ENCODE measurements at regions not wholly inside any gene's neighbourhood (a gene's known extent, or its start where the extent isn't known, plus 50 kb on each side); places are given as distances from the start of the nearest gene placed in this dataset.

DNA sequence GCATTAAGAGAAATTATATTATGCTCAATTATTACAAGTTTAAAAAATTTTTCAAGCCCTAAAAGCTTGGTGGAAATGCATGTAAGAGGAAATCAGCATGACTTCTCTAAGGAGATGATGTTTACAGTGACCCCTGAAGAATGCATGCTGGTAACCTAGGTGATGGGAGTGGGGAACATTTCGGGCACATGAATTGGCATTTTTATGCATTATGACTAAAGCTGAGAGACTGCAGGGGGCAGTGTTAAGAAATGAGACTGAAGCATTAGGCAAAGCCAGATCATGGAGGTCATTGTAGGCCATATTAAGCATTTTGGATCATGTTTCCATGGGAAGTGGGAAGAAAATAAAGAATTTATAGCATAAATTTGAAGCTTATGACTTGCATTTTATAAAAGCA is 421.3 kb downstream of the FAT4 start:
- TF ChIP-seq, protein P1, sequence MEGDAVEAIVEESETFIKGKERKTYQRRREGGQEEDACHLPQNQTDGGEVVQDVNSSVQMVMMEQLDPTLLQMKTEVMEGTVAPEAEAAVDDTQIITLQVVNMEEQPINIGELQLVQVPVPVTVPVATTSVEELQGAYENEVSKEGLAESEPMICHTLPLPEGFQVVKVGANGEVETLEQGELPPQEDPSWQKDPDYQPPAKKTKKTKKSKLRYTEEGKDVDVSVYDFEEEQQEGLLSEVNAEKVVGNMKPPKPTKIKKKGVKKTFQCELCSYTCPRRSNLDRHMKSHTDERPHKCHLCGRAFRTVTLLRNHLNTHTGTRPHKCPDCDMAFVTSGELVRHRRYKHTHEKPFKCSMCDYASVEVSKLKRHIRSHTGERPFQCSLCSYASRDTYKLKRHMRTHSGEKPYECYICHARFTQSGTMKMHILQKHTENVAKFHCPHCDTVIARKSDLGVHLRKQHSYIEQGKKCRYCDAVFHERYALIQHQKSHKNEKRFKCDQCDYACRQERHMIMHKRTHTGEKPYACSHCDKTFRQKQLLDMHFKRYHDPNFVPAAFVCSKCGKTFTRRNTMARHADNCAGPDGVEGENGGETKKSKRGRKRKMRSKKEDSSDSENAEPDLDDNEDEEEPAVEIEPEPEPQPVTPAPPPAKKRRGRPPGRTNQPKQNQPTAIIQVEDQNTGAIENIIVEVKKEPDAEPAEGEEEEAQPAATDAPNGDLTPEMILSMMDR (IDR thresholded peaks at IDR 0.05; ENCODE audit: insufficient read depth, low read depth, low read length) = peak; percentile 37
- no peak for TF ChIP-seq EZH2 (IDR thresholded peaks at IDR 0.05; ENCODE audit: insufficient read depth, low read length)
